BE2C (cell line): ENCODE measurements at regions not wholly inside any gene's neighbourhood (a gene's known extent, or its start where the extent isn't known, plus 50 kb on each side); places are given as distances from the start of the nearest gene placed in this dataset.

Source experiments
- DNase-seq: peaks from one replicate; pipeline ENCODE4 v3.0.0-alpha.2; 2020
- H3K27me3 ChIP-seq: fragments of 250-450 bp; sonication (Bioruptor Pico); 2 replicates; pipeline ENCODE4 v1.5.1; 2020; ENCODE audit warnings: mild to moderate bottlenecking
- H3K36me3 ChIP-seq: fragments of 250-450 bp; sonication (Bioruptor Pico); 2 replicates; pipeline ENCODE4 v1.5.1; 2020; ENCODE audit warnings: mild to moderate bottlenecking
- H3K4me1 ChIP-seq: fragments of 250-450 bp; sonication (Bioruptor Pico); 2 replicates; pipeline ENCODE4 v1.5.1; 2020
- H3K4me3 ChIP-seq: 2 replicates; pipeline ENCODE4 v1.5.1; 2011; ENCODE audit warnings: low read depth, low read length
- H3K9me3 ChIP-seq: fragments of 250-450 bp; sonication (Bioruptor Pico); 2 replicates; pipeline ENCODE4 v1.5.1; 2020
- TF ChIP-seq, protein P1 (sequence below): IDR thresholded peaks from 2 replicates; pipeline ENCODE4 v1.5.1; 2012; ENCODE audit warnings: mild to moderate bottlenecking, low read depth, low read length

DNA sequence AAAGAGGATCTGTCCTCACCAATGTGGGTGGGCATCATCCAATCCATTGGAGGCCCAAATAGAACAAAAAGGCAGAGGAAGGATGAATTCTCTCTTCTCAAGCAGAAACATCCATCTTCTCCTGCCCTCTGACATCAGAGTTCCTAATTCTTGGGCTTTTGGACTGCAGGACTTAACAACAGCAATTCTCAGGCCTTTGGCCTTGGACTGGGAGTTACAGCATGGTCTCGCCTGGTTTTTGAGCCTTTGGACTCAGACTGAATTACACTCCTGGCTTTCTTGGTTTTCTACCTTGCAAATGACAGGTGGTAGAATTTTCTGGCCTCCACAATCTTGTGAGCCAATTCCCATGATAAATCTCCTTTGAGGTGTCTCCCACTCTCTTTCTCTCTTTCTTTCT is 60.5 kb upstream of the CD180 start:
- TF ChIP-seq, protein P1, sequence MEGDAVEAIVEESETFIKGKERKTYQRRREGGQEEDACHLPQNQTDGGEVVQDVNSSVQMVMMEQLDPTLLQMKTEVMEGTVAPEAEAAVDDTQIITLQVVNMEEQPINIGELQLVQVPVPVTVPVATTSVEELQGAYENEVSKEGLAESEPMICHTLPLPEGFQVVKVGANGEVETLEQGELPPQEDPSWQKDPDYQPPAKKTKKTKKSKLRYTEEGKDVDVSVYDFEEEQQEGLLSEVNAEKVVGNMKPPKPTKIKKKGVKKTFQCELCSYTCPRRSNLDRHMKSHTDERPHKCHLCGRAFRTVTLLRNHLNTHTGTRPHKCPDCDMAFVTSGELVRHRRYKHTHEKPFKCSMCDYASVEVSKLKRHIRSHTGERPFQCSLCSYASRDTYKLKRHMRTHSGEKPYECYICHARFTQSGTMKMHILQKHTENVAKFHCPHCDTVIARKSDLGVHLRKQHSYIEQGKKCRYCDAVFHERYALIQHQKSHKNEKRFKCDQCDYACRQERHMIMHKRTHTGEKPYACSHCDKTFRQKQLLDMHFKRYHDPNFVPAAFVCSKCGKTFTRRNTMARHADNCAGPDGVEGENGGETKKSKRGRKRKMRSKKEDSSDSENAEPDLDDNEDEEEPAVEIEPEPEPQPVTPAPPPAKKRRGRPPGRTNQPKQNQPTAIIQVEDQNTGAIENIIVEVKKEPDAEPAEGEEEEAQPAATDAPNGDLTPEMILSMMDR, result no peak
- Histone ChIP-seq H3K9me3 (no peaks in the 10 kb centered on the region), H3K4me3 (no peak overlapping the region), H3K4me1 (no peaks in the 10 kb centered on the region), H3K36me3 (no peaks in the 10 kb centered on the region), H3K27me3 (no peaks in the 10 kb centered on the region)
- no peak for DNase-seq

DNA sequence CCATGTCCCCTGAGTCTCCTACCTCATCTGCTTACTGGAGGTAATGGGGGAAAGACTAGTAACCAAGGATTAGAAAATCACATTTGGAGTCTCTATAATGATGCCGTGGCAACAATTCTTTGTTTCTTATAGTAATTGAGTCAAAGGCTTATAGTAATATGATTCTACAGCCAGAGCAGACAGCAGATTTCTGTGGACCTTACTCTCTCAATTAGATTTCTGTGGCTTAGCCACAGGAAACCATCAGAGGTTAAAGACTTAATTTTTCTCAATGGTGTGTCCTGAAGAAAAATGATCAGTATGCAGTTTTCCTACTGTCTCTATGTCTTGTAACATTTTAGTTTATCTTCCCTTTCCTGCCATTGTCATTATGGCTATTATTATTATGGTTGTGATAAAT is 59.3 kb upstream of the CD180 start:
- Histone ChIP-seq H3K36me3 (no peaks in the 10 kb centered on the region), H3K4me3 (no peak overlapping the region), H3K9me3 (no peaks in the 10 kb centered on the region), H3K4me1 (no peaks in the 10 kb centered on the region), H3K27me3 (no peaks in the 10 kb centered on the region)
- TF ChIP-seq, protein P1, result no peak
- no peak for DNase-seq

DNA sequence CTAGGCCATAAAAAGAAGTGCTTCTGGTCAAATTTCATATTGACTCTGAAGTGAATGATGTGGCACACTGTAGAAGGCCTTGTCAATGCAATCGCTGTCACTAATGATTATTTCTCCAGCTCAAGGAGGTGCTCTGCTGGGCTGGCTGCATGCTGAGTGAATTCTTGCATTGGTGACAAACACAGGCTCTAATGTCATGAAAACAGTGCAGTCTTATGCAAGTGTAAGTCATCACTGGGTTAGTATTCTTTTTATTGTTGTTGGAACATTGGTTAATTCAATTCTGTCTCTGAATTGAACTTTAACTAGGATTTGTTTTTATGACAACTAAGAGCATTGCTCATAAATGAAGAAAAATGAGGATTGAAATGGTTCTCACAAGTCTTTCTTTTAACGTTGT is 57.3 kb upstream of the CD180 start:
- TF ChIP-seq, protein P1, result no peak
- no peak overlapping the region for H3K4me3 ChIP-seq
- no peaks in the 10 kb centered on the region for H3K27me3 ChIP-seq
- no peak for DNase-seq
- H3K9me3 ChIP-seq, result no peaks in the 10 kb centered on the region
- H3K4me1 ChIP-seq, result no peaks in the 10 kb centered on the region
- H3K36me3 ChIP-seq, result no peaks in the 10 kb centered on the region

DNA sequence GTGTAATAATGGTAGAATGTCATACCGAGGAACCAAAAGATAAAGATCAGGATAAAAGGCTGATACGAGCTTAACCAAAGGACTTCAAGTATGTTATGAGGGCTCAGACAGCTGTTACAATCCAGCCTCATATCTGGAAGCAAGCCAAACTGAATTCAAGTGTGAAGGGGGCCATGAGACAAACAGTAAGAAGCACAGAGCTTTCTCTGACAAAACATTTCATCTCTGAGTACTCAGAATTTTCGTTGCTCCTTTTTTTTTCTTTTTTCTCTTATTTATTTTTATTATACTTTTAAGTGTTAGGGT is 52.9 kb upstream of the CD180 start:
- Histone ChIP-seq H3K9me3 (no peaks in the 10 kb centered on the region), H3K4me3 (no peak overlapping the region), H3K36me3 (no peaks in the 10 kb centered on the region), H3K27me3 (no peaks in the 10 kb centered on the region), H3K4me1 (peaks cover 13% of the 10 kb centered on the region)
- DNase-seq, result no peak
- TF ChIP-seq, protein P1, result no peak

DNA sequence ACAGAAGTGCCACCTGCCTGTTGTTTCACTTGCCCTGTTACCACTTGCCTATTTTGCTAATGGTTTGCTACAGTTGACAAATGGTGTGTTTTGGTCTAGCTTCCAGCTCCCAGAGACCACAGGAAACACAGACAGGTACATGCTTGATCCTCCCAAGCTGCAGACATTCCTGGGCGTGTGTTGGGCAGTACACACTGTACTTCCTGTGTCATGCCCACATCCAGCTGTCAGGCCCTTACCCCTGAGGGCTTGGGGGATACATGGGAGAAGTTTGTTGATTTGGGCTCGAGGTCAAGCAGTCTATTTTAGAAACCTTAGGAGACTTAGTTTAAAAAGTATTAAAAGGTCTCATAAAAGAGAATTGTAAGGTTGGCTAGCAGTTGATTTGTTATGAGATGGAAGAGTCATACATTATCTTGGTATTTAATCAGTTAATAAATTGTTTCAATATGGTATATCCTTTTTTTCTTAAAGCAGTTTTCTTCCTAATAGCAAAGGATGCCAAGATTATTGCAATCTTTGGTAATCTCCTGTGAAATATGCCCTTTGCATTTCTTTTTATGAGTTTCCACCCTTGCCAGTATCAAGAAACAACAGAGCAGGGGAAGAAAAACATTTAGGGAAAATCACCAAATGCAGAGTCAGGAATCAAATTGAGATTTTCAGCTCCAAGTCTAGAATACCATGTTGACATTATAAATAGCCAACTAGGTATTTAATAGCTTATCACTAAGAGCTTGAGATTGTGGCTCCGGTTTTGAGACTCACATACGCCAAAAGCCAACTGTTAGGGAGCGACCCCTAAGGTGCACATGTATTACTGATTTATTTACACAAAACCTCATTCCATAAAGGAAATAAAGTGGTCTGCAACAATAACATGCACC is 52.3 kb upstream of the CD180 start:
- Histone ChIP-seq H3K9me3 (no peaks in the 10 kb centered on the region), H3K27me3 (no peaks in the 10 kb centered on the region), H3K4me1 (peaks cover 19% of the 10 kb centered on the region), H3K36me3 (no peaks in the 10 kb centered on the region), H3K4me3 (no peak overlapping the region)
- TF ChIP-seq, protein P1, result no peak
- DNase-seq, result no peak

DNA sequence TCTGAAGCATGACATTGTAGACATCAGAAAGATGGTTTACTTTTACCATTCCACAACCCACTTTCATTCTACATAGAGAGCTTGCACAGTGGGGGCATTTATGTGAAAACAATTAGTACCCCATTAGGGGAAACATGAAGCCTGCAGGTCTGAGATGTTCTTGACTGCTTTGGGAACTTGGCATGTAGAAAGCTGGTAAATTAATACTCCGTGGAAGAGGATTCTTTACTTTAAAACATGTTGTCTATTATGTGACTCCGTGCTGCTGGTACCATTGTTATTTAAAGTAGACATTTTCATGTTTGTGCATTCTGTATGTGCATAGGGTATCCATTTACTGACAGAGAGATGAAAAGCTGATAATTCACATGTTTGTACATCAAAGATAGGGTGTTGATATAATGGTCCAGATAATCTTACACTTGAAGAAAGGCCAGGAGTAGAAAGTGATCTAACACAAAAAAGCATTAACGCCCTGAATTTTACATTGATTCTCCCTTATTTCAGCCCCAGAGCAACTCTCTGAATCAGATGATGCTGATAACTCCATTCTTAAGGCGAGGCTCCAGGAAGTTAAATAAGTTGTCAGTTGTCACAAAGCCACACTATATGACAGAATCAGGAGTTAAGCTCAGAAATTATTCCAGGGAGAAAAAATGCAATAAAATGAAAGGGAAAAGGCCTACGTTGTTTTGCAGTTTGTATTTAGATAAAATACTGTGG is 50.1 kb upstream of the CD180 start:
- no peaks in the 10 kb centered on the region for H3K27me3 ChIP-seq
- H3K9me3 ChIP-seq, result no peaks in the 10 kb centered on the region
- DNase-seq, result no peak
- H3K4me3 ChIP-seq, result no peak overlapping the region
- H3K4me1 ChIP-seq, result peaks cover 21% of the 10 kb centered on the region
- TF ChIP-seq, protein P1, result no peak
- no peaks in the 10 kb centered on the region for H3K36me3 ChIP-seq
